Liver (tissue), 3 donors: ENCODE measurements at regions not wholly inside any gene's neighbourhood (a gene's known extent, or its start where the extent isn't known, plus 50 kb on each side); places are given as distances from the start of the nearest gene placed in this dataset.

Experiments used
- RAD21 ChIP-seq, 2 donors: IDR thresholded peaks; 2 replicates each; pipeline ENCODE4 v1.6.1; 2016; ENCODE audit warnings: antibody characterized with exemption in 2 of 2, mild to moderate bottlenecking in 2 of 2
- TAF1 ChIP-seq: conservative IDR thresholded peaks from 2 replicates; pipeline ENCODE4 v1.6.1; 2016; ENCODE audit warnings: antibody characterized with exemption, mild to moderate bottlenecking
- TF ChIP-seq, protein P1 (sequence below): fragments of 150-350 bp; IDR thresholded peaks from 2 replicates; pipeline ENCODE4 v1.5.1; 2017; ENCODE audit warnings: improper control_type of control experiment, low read depth, low read length; ENCODE audit not compliant: missing input control
- TF ChIP-seq, protein P2 (sequence below): IDR thresholded peaks from 2 replicates; pipeline ENCODE4 v1.6.1; 2016; ENCODE audit warnings: antibody characterized with exemption
- TF ChIP-seq, protein P3 (sequence below): IDR thresholded peaks from 2 replicates; pipeline ENCODE4 v1.6.1; 2016; ENCODE audit warnings: antibody characterized with exemption
- TF ChIP-seq, protein P4 (sequence below): IDR thresholded peaks from 2 replicates; pipeline ENCODE4 v1.6.1; 2016; ENCODE audit warnings: antibody characterized with exemption, mild to moderate bottlenecking
- donor health status: healthy.
- donor health status: healthy.

DNA sequence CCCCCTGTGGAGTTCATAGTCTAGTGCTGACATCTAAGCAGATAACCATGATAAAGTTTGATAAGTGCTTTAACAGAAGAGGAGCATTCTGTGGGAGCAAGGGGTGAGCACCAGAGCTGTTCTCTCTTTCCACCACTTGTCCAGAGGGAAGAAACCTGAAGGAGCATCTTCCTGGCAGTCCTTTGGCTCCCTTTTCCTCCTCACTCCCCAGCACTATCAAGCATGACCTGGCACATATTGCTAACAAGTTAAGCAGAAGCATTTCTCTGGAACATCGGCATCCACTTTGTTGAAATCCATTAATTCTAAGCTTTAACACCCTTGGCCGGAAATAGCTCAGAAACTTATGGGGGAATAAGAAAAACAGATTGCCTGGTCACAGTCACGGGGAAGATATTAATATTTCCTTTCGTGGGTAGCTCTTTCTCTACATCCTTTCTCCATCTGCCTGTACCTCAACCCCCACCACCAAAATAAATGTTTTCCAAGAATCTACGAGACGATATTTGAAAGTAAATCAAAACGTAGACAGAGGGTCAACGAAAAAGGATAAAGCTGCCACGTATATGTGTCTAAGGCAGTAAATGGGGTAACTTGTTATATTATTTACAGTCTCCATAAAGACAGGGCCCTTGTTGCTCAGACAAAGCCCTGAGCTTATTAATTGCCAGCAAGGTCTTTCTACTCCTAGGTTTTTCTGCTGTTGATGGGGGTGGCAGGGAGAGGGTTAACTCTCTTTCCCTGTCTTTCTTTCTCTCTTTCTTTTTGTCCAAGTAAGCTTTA, 351.4 kb downstream of the NUF2 start:
- TF ChIP-seq, protein P1, sequence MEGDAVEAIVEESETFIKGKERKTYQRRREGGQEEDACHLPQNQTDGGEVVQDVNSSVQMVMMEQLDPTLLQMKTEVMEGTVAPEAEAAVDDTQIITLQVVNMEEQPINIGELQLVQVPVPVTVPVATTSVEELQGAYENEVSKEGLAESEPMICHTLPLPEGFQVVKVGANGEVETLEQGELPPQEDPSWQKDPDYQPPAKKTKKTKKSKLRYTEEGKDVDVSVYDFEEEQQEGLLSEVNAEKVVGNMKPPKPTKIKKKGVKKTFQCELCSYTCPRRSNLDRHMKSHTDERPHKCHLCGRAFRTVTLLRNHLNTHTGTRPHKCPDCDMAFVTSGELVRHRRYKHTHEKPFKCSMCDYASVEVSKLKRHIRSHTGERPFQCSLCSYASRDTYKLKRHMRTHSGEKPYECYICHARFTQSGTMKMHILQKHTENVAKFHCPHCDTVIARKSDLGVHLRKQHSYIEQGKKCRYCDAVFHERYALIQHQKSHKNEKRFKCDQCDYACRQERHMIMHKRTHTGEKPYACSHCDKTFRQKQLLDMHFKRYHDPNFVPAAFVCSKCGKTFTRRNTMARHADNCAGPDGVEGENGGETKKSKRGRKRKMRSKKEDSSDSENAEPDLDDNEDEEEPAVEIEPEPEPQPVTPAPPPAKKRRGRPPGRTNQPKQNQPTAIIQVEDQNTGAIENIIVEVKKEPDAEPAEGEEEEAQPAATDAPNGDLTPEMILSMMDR = no peak
- TF ChIP-seq, protein P2, sequence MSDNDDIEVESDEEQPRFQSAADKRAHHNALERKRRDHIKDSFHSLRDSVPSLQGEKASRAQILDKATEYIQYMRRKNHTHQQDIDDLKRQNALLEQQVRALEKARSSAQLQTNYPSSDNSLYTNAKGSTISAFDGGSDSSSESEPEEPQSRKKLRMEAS = no peak
- TF ChIP-seq RAD21 (IDR thresholded peaks at IDR 0.05) (no peak), TAF1 (no peak)
- TF ChIP-seq, protein P3, sequence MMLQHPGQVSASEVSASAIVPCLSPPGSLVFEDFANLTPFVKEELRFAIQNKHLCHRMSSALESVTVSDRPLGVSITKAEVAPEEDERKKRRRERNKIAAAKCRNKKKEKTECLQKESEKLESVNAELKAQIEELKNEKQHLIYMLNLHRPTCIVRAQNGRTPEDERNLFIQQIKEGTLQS = no peak
- TF ChIP-seq, protein P4, sequence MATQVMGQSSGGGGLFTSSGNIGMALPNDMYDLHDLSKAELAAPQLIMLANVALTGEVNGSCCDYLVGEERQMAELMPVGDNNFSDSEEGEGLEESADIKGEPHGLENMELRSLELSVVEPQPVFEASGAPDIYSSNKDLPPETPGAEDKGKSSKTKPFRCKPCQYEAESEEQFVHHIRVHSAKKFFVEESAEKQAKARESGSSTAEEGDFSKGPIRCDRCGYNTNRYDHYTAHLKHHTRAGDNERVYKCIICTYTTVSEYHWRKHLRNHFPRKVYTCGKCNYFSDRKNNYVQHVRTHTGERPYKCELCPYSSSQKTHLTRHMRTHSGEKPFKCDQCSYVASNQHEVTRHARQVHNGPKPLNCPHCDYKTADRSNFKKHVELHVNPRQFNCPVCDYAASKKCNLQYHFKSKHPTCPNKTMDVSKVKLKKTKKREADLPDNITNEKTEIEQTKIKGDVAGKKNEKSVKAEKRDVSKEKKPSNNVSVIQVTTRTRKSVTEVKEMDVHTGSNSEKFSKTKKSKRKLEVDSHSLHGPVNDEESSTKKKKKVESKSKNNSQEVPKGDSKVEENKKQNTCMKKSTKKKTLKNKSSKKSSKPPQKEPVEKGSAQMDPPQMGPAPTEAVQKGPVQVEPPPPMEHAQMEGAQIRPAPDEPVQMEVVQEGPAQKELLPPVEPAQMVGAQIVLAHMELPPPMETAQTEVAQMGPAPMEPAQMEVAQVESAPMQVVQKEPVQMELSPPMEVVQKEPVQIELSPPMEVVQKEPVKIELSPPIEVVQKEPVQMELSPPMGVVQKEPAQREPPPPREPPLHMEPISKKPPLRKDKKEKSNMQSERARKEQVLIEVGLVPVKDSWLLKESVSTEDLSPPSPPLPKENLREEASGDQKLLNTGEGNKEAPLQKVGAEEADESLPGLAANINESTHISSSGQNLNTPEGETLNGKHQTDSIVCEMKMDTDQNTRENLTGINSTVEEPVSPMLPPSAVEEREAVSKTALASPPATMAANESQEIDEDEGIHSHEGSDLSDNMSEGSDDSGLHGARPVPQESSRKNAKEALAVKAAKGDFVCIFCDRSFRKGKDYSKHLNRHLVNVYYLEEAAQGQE = no peak
